GM19035 (cell line): ENCODE measurements at regions not wholly inside any gene's neighbourhood (a gene's known extent, or its start where the extent isn't known, plus 50 kb on each side); places are given as distances from the start of the nearest gene placed in this dataset.
"Not testable (repeated sequence)": the region's sequence is repeated elsewhere in the genome, so short reads cannot be mapped to it uniquely, and the experiment has no call there.

Source experiments
- ATAC-seq: cut with Tn5 transposase; IDR thresholded peaks from one replicate; pipeline ENCODE4 v1.9.1; 2021; ENCODE audit not compliant: unreplicated experiment

- no peak for ATAC-seq
Observed at GRCh38 chr9:120338340-120338739, 241.6 kb downstream of the CDK5RAP2 start.

GRCh38 chr9:120337131-120337530 is 242.8 kb downstream of the CDK5RAP2 start:
- no peak for ATAC-seq

- no peak for ATAC-seq
Observed at GRCh38 chr9:120336753-120337090, 243.2 kb downstream of the CDK5RAP2 start.

- no peak for ATAC-seq
Observed at GRCh38 chr9:120336021-120336752, 243.8 kb downstream of the CDK5RAP2 start.

GRCh38 chr9:120331913-120332312 is 248.1 kb downstream of the CDK5RAP2 start:
- no peak for ATAC-seq

- ATAC-seq, result no peak
Observed at GRCh38 chr9:120330031-120330430, 249.9 kb downstream of the CDK5RAP2 start.

GRCh38 chr9:120327322-120327721 is 252.6 kb downstream of the CDK5RAP2 start:
- ATAC-seq, result no peak

GRCh38 chr9:120326049-120326693 is 253.8 kb downstream of the CDK5RAP2 start:
- no peak for ATAC-seq

GRCh38 chr9:120324996-120325642 is 254.8 kb downstream of the CDK5RAP2 start:
- ATAC-seq, result no peak

GRCh38 chr9:120324461-120324860 is 255.5 kb downstream of the CDK5RAP2 start:
- no peak for ATAC-seq

- ATAC-seq, result no peak
Observed at GRCh38 chr9:120323125-120323524, 256.8 kb downstream of the CDK5RAP2 start.

GRCh38 chr9:120319452-120319851 is 260.5 kb downstream of the CDK5RAP2 start:
- ATAC-seq, result no peak

- ATAC-seq, result no peak
Observed at GRCh38 chr9:120315154-120315553, 264.8 kb downstream of the CDK5RAP2 start.

GRCh38 chr9:120312031-120312430 is 267.9 kb downstream of the CDK5RAP2 start:
- ATAC-seq, result no peak

GRCh38 chr9:120310035-120310434 is 269.9 kb downstream of the CDK5RAP2 start:
- ATAC-seq, result no peak

GRCh38 chr9:120308495-120308894 is 271.5 kb downstream of the CDK5RAP2 start:
- no peak for ATAC-seq

GRCh38 chr9:120307599-120307998 is 272.4 kb downstream of the CDK5RAP2 start:
- no peak for ATAC-seq

GRCh38 chr9:120306561-120306960 is 273.4 kb downstream of the CDK5RAP2 start:
- no peak for ATAC-seq

GRCh38 chr9:120306088-120306487 is 273.9 kb downstream of the CDK5RAP2 start:
- ATAC-seq, result no peak

GRCh38 chr9:120304896-120305295 is 275.1 kb downstream of the CDK5RAP2 start:
- not testable (repeated sequence) for ATAC-seq

GRCh38 chr9:120303519-120303918 is 276.4 kb downstream of the CDK5RAP2 start:
- ATAC-seq, result no peak

GRCh38 chr9:120299785-120300184 is 280.2 kb downstream of the CDK5RAP2 start:
- no peak for ATAC-seq
